CD4-positive, alpha-beta T cell (primary cell): ENCODE measurements at regions not wholly inside any gene's neighbourhood (a gene's known extent, or its start where the extent isn't known, plus 50 kb on each side); places are given as distances from the start of the nearest gene placed in this dataset.

ENCODE experiments used
- ATAC-seq: fragments of 200-7000 bp; cut with Tn5 transposase; one replicate; pipeline ENCODE4 v1.10.0; 2022; ENCODE audit warnings: mild to moderate bottlenecking; ENCODE audit not compliant: poor library complexity
- CTCF ChIA-PET: fragments of 350-600 bp; sonication (Branson Sonifier 250); formaldehyde crosslinking; loops from one replicate; lab custom pipeline; 2021; ENCODE audit warnings: antibody characterized with exemption, inconsistent platforms; lab: Charles Lee
- POLR2A ChIA-PET: fragments of 350-600 bp; sonication (Branson Sonifier 250); formaldehyde crosslinking; loops from one replicate; lab custom pipeline; 2021; ENCODE audit warnings: antibody characterized with exemption, inconsistent platforms; lab: Charles Lee
- DNase-seq, 14 experiments: peaks; one replicate each; pipeline ENCODE4 v3.0.0-alpha.2; 2013 to 2020; ENCODE audit warnings: mixed read lengths in 2 of 14
- H3K27ac ChIP-seq, 2 donors: one replicate each; pipeline versions ENCODE4 v1.5.1 to v1.7.0; 2013; ENCODE audit warnings: low read length in 2 of 2, low read depth in 1 of 2, mild to moderate bottlenecking in 1 of 2
- H3K27me3 ChIP-seq, 2 experiments: 1 replicate in 1 of 2; 2 replicates in 1 of 2; pipeline versions ENCODE4 v1.6.1 to v1.7.0; 2013; ENCODE audit warnings: low read length in 2 of 2, control low read depth in 1 of 2, mild to moderate bottlenecking in 1 of 2, moderate library complexity in 1 of 2; ENCODE audit not compliant: insufficient read depth in 2 of 2, control insufficient read depth in 1 of 2
- H3K36me3 ChIP-seq: one replicate; pipeline ENCODE4 v1.6.1; 2013; ENCODE audit warnings: low read length, control low read depth; ENCODE audit not compliant: insufficient read depth
- H3K4me1 ChIP-seq: one replicate; pipeline ENCODE4 v1.6.1; 2013; ENCODE audit warnings: low read length, control low read depth; ENCODE audit not compliant: insufficient read depth
- H3K4me3 ChIP-seq: one replicate; pipeline ENCODE4 v1.5.1; 2013; ENCODE audit warnings: mild to moderate bottlenecking, low read length, moderate library complexity
- H3K9me3 ChIP-seq, 2 experiments: 1 replicate in 1 of 2; 2 replicates in 1 of 2; pipeline versions ENCODE4 v1.6.1 to v1.7.0; 2013; ENCODE audit warnings: low read length in 2 of 2, mild to moderate bottlenecking in 2 of 2, control low read depth in 1 of 2, moderate library complexity in 1 of 2; ENCODE audit not compliant: control insufficient read depth in 1 of 2, insufficient read depth in 1 of 2
- H3K27ac Mint-ChIP-seq: one replicate; pipeline ENCODE4 v1.8.0; 2020; ENCODE audit warnings: mixed read lengths
- H3K27me3 Mint-ChIP-seq: one replicate; pipeline ENCODE4 v1.8.0; 2021; ENCODE audit warnings: mixed read lengths
- H3K36me3 Mint-ChIP-seq: one replicate; pipeline ENCODE4 v1.8.0; 2021; ENCODE audit warnings: low read depth, mixed read lengths
- H3K4me1 Mint-ChIP-seq: one replicate; pipeline ENCODE4 v1.8.0; 2021; ENCODE audit warnings: low read depth, mixed read lengths
- H3K4me3 Mint-ChIP-seq: one replicate; pipeline ENCODE4 v1.8.0; 2020; ENCODE audit warnings: mild to moderate bottlenecking, mixed read lengths
- H3K9me3 Mint-ChIP-seq: one replicate; pipeline ENCODE4 v1.8.0; 2020; ENCODE audit warnings: mixed read lengths
- intact Hi-C, 2 experiments: fragments of 100-400 bp; cut with DNase I in 1 of 2; cut with micrococcal nuclease in 1 of 2; formaldehyde crosslinking; loops; one replicate each; pipeline versions ENCODE4 v1.15.1 to v1.9.0; 2023 to 2025; cut with DNase I, micrococcal nuclease
- TF ChIP-seq, protein P1 (sequence below): fragments of 200-600 bp; IDR thresholded peaks from one replicate; pipeline ENCODE4 v1.8.0; 2022; ENCODE audit warnings: antibody characterized with exemption, mild to moderate bottlenecking

DNA sequence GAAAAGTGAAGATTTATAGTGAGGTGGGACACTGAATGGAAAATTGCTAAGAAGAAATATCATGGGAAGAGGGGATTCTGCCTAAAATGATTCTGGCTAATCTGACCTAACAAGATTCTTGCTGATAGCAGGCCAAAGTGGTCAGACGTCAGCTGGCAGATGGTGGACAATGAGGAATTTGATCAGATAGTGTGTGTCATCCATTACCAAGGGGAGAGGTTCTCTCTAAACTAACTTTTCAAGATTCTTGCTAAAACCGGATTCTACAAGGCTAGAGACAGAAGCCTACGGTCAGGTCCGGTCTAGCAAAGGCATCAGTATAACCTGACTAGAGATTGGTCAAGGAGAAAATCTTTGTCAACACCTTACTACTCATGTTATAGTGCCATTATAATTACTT lies 306.0 kb downstream of the ZNF608 start:
- Mint-ChIP-seq H3K4me1 (no peaks in the 10 kb centered on the region), H3K36me3 (no peaks in the 10 kb centered on the region), H3K9me3 (no peaks in the 10 kb centered on the region), H3K27ac (no peak overlapping the region), H3K4me3 (no peak overlapping the region), H3K27me3 (peaks cover 4% of the 10 kb centered on the region)
- no peak for DNase-seq
- Histone ChIP-seq H3K27ac (no peak overlapping the region), H3K36me3 (no peaks in the 10 kb centered on the region), H3K27me3 (no peaks in the 10 kb centered on the region), H3K4me1 (no peaks in the 10 kb centered on the region), H3K9me3 (peaks cover 0 to 7% of the 10 kb centered on the region in 2 experiments), H3K4me3 (no peak overlapping the region)
- ChIA-PET POLR2A (no interaction called here), CTCF (no interaction called here)
- intact Hi-C loops, result no loop called here
- ATAC-seq, result no peak
- TF ChIP-seq, protein P1, sequence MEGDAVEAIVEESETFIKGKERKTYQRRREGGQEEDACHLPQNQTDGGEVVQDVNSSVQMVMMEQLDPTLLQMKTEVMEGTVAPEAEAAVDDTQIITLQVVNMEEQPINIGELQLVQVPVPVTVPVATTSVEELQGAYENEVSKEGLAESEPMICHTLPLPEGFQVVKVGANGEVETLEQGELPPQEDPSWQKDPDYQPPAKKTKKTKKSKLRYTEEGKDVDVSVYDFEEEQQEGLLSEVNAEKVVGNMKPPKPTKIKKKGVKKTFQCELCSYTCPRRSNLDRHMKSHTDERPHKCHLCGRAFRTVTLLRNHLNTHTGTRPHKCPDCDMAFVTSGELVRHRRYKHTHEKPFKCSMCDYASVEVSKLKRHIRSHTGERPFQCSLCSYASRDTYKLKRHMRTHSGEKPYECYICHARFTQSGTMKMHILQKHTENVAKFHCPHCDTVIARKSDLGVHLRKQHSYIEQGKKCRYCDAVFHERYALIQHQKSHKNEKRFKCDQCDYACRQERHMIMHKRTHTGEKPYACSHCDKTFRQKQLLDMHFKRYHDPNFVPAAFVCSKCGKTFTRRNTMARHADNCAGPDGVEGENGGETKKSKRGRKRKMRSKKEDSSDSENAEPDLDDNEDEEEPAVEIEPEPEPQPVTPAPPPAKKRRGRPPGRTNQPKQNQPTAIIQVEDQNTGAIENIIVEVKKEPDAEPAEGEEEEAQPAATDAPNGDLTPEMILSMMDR, result no peak

DNA sequence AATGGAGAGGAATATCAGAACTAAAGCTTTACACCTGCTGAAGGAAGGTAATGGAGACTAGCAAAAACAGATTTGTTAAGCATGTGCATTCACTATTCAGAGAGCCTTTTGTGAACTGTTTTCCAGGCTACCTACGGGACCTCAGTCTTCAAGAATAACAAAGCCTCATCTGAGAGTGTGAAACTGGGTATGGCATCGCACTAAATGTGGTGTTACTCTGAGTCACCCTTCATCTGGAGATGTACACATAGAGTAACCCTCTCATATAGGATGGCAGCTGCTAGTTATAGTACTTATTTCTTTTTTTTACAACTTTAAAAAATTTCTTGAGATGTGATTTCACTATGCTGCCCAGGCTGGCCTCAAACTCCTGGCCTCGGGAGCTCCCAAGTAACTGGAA lies 306.8 kb downstream of the ZNF608 start:
- intact Hi-C loops, result no loop called here
- CTCF ChIA-PET, result no interaction called here
- DNase-seq (no peak), ATAC-seq (no peak)
- Mint-ChIP-seq H3K9me3 (no peaks in the 10 kb centered on the region), H3K4me3 (no peak overlapping the region), H3K27ac (no peak overlapping the region), H3K36me3 (no peaks in the 10 kb centered on the region), H3K4me1 (no peaks in the 10 kb centered on the region), H3K27me3 (peaks cover 4% of the 10 kb centered on the region)
- Histone ChIP-seq H3K4me1 (no peaks in the 10 kb centered on the region), H3K4me3 (no peak overlapping the region), H3K27ac (no peak overlapping the region), H3K27me3 (no peaks in the 10 kb centered on the region), H3K36me3 (no peaks in the 10 kb centered on the region), H3K9me3 (peaks cover 0 to 7% of the 10 kb centered on the region in 2 experiments)
- POLR2A ChIA-PET, result no interaction called here
- TF ChIP-seq, protein P1, result no peak

DNA sequence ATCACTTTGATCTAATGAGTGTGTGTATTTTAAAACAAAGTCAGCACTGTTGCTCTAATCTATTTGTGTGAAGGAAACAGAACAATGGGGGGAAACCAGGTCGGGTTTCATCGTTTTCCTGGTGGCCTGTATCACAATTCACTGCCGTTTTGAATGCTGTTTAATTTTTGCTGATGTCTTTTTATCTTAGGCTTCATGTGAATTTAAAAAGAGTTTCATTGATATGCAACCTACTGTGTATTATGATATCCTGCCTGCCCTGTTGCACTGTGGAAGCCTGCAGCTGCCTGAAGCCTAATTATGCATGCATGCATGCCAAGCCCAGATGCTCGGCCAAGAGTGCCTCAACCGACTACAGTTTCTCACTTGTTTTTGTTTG lies 307.5 kb downstream of the ZNF608 start:
- intact Hi-C loops, result no loop called here
- no peaks in the 10 kb centered on the region for H3K4me1 Mint-ChIP-seq
- ChIA-PET CTCF (no interaction called here), POLR2A (no interaction called here)
- Histone ChIP-seq H3K4me1 (no peaks in the 10 kb centered on the region), H3K27me3 (no peaks in the 10 kb centered on the region), H3K9me3 (peaks cover 0 to 7% of the 10 kb centered on the region in 2 experiments), H3K4me3 (no peak overlapping the region), H3K27ac (no peak overlapping the region), H3K36me3 (no peaks in the 10 kb centered on the region)
- ATAC-seq (no peak), DNase-seq (no peak)
- TF ChIP-seq, protein P1, result no peak
- no peaks in the 10 kb centered on the region for H3K36me3 Mint-ChIP-seq
- H3K9me3 Mint-ChIP-seq, result peaks cover 4% of the 10 kb centered on the region
- H3K27ac Mint-ChIP-seq, result no peak overlapping the region
- no peak overlapping the region for H3K4me3 Mint-ChIP-seq
- H3K27me3 Mint-ChIP-seq, result peaks cover 4% of the 10 kb centered on the region
